PFSK-1 (cell line): ENCODE measurements at regions not wholly inside any gene's neighbourhood (a gene's known extent, or its start where the extent isn't known, plus 50 kb on each side); places are given as distances from the start of the nearest gene placed in this dataset.

Source experiments
- FOXP2 ChIP-seq: optimal IDR thresholded peaks from 2 replicates; pipeline ENCODE3; 2011; ENCODE audit warnings: borderline replicate concordance, control low read depth, inconsistent platforms; ENCODE audit not compliant: insufficient read depth; ENCODE audit errors: extremely low read length, extremely low read depth
- POLR2AphosphoS5 ChIP-seq: IDR thresholded peaks from 2 replicates; pipeline ENCODE4 v1.6.1; 2012; ENCODE audit warnings: low read depth, mild to moderate bottlenecking, control low read depth, low read length, moderate library complexity
- SIN3A ChIP-seq: IDR thresholded peaks from 2 replicates; pipeline ENCODE4 v1.6.1; 2012; ENCODE audit warnings: mild to moderate bottlenecking, low read length, moderate library complexity, borderline replicate concordance; ENCODE audit not compliant: insufficient read depth
- TF ChIP-seq, protein P1 (sequence below), 2 experiments: IDR thresholded peaks; 2 replicates each; pipeline versions ENCODE4 v1.6.1 to v1.8.0; 2011 to 2012; ENCODE audit warnings: low read depth in 2 of 2, low read length in 2 of 2, control low read depth in 1 of 2, inconsistent platforms in 1 of 2, mild to moderate bottlenecking in 1 of 2, moderate library complexity in 1 of 2; ENCODE audit not compliant: insufficient read depth in 1 of 2

DNA sequence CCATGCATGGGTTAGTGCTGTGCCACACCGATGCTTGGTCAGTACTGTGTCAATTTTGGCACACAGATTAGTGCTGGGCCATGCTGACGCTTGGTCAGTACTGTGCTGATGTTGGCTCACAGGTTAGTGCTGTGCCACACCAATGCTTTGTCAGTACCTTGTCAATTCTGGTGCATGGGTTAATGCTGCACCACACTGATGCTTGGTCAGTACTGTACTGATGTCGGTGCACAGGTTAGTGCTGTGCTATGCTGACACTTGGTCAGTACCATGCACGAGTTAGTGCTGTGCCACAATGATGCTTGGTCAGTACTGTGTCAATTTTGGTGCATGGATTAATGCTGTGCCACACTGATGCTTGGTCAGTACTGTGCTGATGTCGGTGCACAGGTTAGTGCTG lies 103.0 kb downstream of the NPIPB11 start:
- TF ChIP-seq, protein P1, sequence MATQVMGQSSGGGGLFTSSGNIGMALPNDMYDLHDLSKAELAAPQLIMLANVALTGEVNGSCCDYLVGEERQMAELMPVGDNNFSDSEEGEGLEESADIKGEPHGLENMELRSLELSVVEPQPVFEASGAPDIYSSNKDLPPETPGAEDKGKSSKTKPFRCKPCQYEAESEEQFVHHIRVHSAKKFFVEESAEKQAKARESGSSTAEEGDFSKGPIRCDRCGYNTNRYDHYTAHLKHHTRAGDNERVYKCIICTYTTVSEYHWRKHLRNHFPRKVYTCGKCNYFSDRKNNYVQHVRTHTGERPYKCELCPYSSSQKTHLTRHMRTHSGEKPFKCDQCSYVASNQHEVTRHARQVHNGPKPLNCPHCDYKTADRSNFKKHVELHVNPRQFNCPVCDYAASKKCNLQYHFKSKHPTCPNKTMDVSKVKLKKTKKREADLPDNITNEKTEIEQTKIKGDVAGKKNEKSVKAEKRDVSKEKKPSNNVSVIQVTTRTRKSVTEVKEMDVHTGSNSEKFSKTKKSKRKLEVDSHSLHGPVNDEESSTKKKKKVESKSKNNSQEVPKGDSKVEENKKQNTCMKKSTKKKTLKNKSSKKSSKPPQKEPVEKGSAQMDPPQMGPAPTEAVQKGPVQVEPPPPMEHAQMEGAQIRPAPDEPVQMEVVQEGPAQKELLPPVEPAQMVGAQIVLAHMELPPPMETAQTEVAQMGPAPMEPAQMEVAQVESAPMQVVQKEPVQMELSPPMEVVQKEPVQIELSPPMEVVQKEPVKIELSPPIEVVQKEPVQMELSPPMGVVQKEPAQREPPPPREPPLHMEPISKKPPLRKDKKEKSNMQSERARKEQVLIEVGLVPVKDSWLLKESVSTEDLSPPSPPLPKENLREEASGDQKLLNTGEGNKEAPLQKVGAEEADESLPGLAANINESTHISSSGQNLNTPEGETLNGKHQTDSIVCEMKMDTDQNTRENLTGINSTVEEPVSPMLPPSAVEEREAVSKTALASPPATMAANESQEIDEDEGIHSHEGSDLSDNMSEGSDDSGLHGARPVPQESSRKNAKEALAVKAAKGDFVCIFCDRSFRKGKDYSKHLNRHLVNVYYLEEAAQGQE (IDR thresholded peaks at IDR 0.05; ENCODE audit: insufficient read depth in 1 of 2, low read depth in 2 of 2, low read length in 2 of 2): no peak
- no peak for TF ChIP-seq SIN3A
- TF ChIP-seq POLR2AphosphoS5: no peak
- no peak for TF ChIP-seq FOXP2
